Naive thymus-derived CD4-positive, alpha-beta T cell (primary cell): ENCODE measurements at regions not wholly inside any gene's neighbourhood (a gene's known extent, or its start where the extent isn't known, plus 50 kb on each side); places are given as distances from the start of the nearest gene placed in this dataset.

ENCODE experiments used
- ATAC-seq: fragments of 150-1000 bp; cut with Tn5 transposase; 2 replicates; pipeline ENCODE4 v1.10.0; 2021; ENCODE audit warnings: mild to moderate bottlenecking, moderate library complexity
- CTCF ChIA-PET: fragments of 350-600 bp; sonication (Branson Sonifier 250); formaldehyde crosslinking; loops from one replicate; lab custom pipeline; 2021; ENCODE audit warnings: antibody characterized with exemption; lab: Charles Lee
- POLR2A ChIA-PET: fragments of 350-600 bp; sonication (Branson Sonifier 250); formaldehyde crosslinking; loops from one replicate; lab custom pipeline; 2021; ENCODE audit warnings: antibody characterized with exemption, inconsistent platforms; lab: Charles Lee
- DNase-seq, 9 donors: peaks; one replicate each; pipeline versions ENCODE4 v3.0.0 to v3.0.0-alpha.2; 2020 to 2022; ENCODE audit warnings: mixed read lengths in 1 of 9
- H3K27ac ChIP-seq: one replicate; pipeline ENCODE4 v1.7.0; 2013; ENCODE audit warnings: mild to moderate bottlenecking, low read depth, low read length, moderate library complexity
- H3K27me3 ChIP-seq, 2 donors: one replicate each; pipeline ENCODE4 v1.7.0; 2013; ENCODE audit warnings: low read length in 2 of 2, mild to moderate bottlenecking in 2 of 2, moderate library complexity in 2 of 2; ENCODE audit not compliant: control insufficient read depth in 2 of 2, insufficient read depth in 2 of 2
- H3K36me3 ChIP-seq, 3 experiments: 1 replicate in 2 of 3; 2 replicates in 1 of 3; pipeline ENCODE4 v1.7.0; 2013; ENCODE audit warnings: low read length in 3 of 3, mild to moderate bottlenecking in 3 of 3, moderate library complexity in 1 of 3; ENCODE audit not compliant: insufficient read depth in 3 of 3, control insufficient read depth in 2 of 3
- H3K4me1 ChIP-seq, 2 donors: one replicate each; pipeline ENCODE4 v1.7.0; 2013; ENCODE audit warnings: low read length in 2 of 2, mild to moderate bottlenecking in 2 of 2, moderate library complexity in 1 of 2; ENCODE audit not compliant: control insufficient read depth in 2 of 2, insufficient read depth in 2 of 2
- H3K4me3 ChIP-seq: 2 replicates; pipeline ENCODE4 v1.7.0; 2013; ENCODE audit warnings: mild to moderate bottlenecking, low read length
- H3K9me3 ChIP-seq, 3 experiments: 1 replicate in 2 of 3; 2 replicates in 1 of 3; pipeline ENCODE4 v1.7.0; 2013; ENCODE audit warnings: low read length in 3 of 3; ENCODE audit not compliant: control insufficient read depth in 2 of 3
- H3K27ac Mint-ChIP-seq, 9 donors: one replicate each; pipeline ENCODE4 v1.8.0; 2020 to 2022; ENCODE audit warnings: mixed read lengths in 9 of 9, mild to moderate bottlenecking in 8 of 9, moderate library complexity in 5 of 9, inconsistent platforms in 2 of 9
- H3K27me3 Mint-ChIP-seq, 5 donors: one replicate each; pipeline ENCODE4 v1.8.0; 2021 to 2022; ENCODE audit warnings: mixed read lengths in 5 of 5, mild to moderate bottlenecking in 1 of 5
- H3K36me3 Mint-ChIP-seq, 5 donors: one replicate each; pipeline ENCODE4 v1.8.0; 2020 to 2022; ENCODE audit warnings: mixed read lengths in 5 of 5, mild to moderate bottlenecking in 3 of 5, inconsistent platforms in 1 of 5
- H3K4me1 Mint-ChIP-seq, 7 donors: one replicate each; pipeline ENCODE4 v1.8.0; 2020 to 2022; ENCODE audit warnings: mixed read lengths in 7 of 7, mild to moderate bottlenecking in 3 of 7, inconsistent platforms in 1 of 7
- H3K4me3 Mint-ChIP-seq, 10 donors: one replicate each; pipeline ENCODE4 v1.8.0; 2020 to 2022; ENCODE audit warnings: mild to moderate bottlenecking in 10 of 10, mixed read lengths in 10 of 10, moderate library complexity in 6 of 10, inconsistent platforms in 2 of 10
- H3K9me3 Mint-ChIP-seq, 11 donors: one replicate each; pipeline ENCODE4 v1.8.0; 2020 to 2022; ENCODE audit warnings: mixed read lengths in 11 of 11, mild to moderate bottlenecking in 4 of 11, inconsistent platforms in 1 of 11, moderate library complexity in 1 of 11
- intact Hi-C, 2 donors: fragments of 100-400 bp; cut with micrococcal nuclease; formaldehyde crosslinking; loops; one replicate each; pipeline ENCODE4 v1.15.1; 2023

DNA sequence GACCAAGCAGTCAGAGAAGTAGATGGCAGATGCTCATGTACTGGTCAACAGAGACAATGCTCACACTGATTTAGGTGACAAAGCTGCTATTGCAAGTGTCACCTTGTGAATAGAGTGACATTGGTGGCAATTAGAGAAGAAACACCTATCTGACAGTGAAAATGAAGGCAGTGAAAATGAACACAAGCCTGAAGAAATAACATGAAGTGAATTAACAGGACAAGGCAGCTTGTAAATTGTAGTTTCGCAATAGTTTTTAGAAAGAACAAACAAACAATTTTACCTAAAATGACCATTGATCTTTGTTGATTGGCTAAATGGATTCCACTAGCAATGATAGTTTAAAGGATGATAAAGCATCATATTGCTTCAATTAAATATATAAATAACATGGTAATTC lies 1389.5 kb downstream of the PLA2G4A start:
- intact Hi-C loops = no loop called here
- no peaks in the 10 kb centered on the region for H3K36me3 Mint-ChIP-seq
- CTCF ChIA-PET = no interaction called here
- no peak for DNase-seq
- peaks cover 0 to 21% (median 4%) of the 10 kb centered on the region in 11 donors for H3K9me3 Mint-ChIP-seq
- no peaks in the 10 kb centered on the region for H3K4me1 ChIP-seq
- no peaks in the 10 kb centered on the region for H3K9me3 ChIP-seq
- H3K27ac Mint-ChIP-seq = no peak overlapping the region
- H3K27me3 Mint-ChIP-seq = no peaks in the 10 kb centered on the region
- H3K27ac ChIP-seq = no peak overlapping the region
- H3K4me3 ChIP-seq = no peak overlapping the region
- H3K4me3 Mint-ChIP-seq = no peak overlapping the region
- no peak for ATAC-seq
- no peaks in the 10 kb centered on the region for H3K4me1 Mint-ChIP-seq
- H3K27me3 ChIP-seq = no peaks in the 10 kb centered on the region
- H3K36me3 ChIP-seq = no peaks in the 10 kb centered on the region
- POLR2A ChIA-PET = no interaction called here

- H3K36me3 Mint-ChIP-seq = no peaks in the 10 kb centered on the region
Measured at GRCh38 chr1:188220051-188220450, 1391.3 kb downstream of the PLA2G4A start.

DNA sequence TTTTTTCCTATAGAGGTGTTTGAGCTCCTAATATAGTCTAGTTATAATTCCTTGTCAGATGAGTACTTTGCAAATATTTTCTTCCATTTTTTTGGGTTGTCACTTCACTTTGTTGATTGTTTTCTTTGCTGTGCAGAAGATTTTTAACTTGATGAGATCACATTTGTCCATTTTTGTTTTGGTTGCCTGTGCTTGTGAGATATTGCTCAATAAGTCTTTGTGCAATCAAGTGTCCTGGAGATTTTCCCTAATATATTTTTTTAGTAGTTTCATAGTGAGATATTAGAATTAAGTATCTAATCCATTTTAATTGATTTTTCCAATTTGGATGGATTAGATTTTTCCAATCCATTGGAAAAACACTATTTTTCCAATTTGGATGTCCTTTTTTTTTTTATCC lies 1395.5 kb downstream of the PLA2G4A start:
- Mint-ChIP-seq H3K27me3 (no peaks in the 10 kb centered on the region), H3K27ac (no peak overlapping the region), H3K36me3 (no peaks in the 10 kb centered on the region), H3K4me1 (no peaks in the 10 kb centered on the region), H3K4me3 (no peak overlapping the region), H3K9me3 (peaks cover 2 to 32% (median 7%) of the 10 kb centered on the region in 11 donors)
- intact Hi-C loops = no loop called here
- Histone ChIP-seq H3K36me3 (no peaks in the 10 kb centered on the region), H3K4me1 (no peaks in the 10 kb centered on the region), H3K27me3 (no peaks in the 10 kb centered on the region), H3K27ac (no peak overlapping the region), H3K9me3 (no peaks in the 10 kb centered on the region), H3K4me3 (no peak overlapping the region)
- ATAC-seq = no peak
- POLR2A ChIA-PET = no interaction called here
- CTCF ChIA-PET = no interaction called here
- DNase-seq = no peak

More at GRCh38 chr1:188220051-188220450, 1391.3 kb downstream of the PLA2G4A start:
- ChIA-PET POLR2A (no interaction called here), CTCF (no interaction called here)
- Histone ChIP-seq H3K36me3 (no peaks in the 10 kb centered on the region), H3K4me1 (no peaks in the 10 kb centered on the region), H3K27ac (no peak overlapping the region), H3K27me3 (no peaks in the 10 kb centered on the region), H3K9me3 (no peaks in the 10 kb centered on the region), H3K4me3 (no peak overlapping the region)
- no peak for ATAC-seq
- Mint-ChIP-seq H3K4me3 (no peak overlapping the region), H3K27ac (no peak overlapping the region), H3K4me1 (no peaks in the 10 kb centered on the region), H3K27me3 (no peaks in the 10 kb centered on the region), H3K9me3 (peaks cover 0 to 21% (median 6%) of the 10 kb centered on the region in 11 donors)
- intact Hi-C loops = no loop called here
- no peak for DNase-seq

DNA sequence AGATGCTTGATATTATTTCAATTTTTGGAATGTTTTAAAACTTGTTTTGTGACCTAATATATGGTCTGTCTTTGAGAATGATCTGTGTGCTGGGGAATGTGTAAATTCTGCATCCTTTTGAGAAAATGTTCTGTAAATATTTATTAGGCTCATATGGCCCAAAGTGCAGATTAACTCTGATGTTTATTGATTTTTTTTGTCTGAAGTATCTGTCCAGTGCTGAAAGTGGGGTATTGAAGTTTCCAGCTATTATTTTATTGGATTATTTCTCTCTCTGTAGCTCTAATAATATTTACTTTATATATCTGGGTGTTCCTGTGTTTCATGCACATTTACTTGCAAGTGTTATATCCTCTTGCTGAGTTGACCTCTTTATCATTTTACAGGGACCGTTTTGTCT lies 1397.2 kb downstream of the PLA2G4A start:
- intact Hi-C loops = no loop called here
- ATAC-seq (no peak), DNase-seq (no peak)
- CTCF ChIA-PET = no interaction called here
- peaks cover 2 to 32% (median 10%) of the 10 kb centered on the region in 11 donors for H3K9me3 Mint-ChIP-seq
- no peaks in the 10 kb centered on the region for H3K36me3 ChIP-seq
- POLR2A ChIA-PET = no interaction called here
- no peaks in the 10 kb centered on the region for H3K27me3 ChIP-seq
- H3K27ac ChIP-seq = no peak overlapping the region
- H3K4me3 Mint-ChIP-seq = no peak overlapping the region
- no peaks in the 10 kb centered on the region for H3K4me1 ChIP-seq
- no peaks in the 10 kb centered on the region for H3K36me3 Mint-ChIP-seq
- no peak overlapping the region for H3K4me3 ChIP-seq
- H3K27me3 Mint-ChIP-seq = no peaks in the 10 kb centered on the region
- H3K4me1 Mint-ChIP-seq = no peaks in the 10 kb centered on the region
- H3K27ac Mint-ChIP-seq = no peak overlapping the region
- H3K9me3 ChIP-seq = no peaks in the 10 kb centered on the region

DNA sequence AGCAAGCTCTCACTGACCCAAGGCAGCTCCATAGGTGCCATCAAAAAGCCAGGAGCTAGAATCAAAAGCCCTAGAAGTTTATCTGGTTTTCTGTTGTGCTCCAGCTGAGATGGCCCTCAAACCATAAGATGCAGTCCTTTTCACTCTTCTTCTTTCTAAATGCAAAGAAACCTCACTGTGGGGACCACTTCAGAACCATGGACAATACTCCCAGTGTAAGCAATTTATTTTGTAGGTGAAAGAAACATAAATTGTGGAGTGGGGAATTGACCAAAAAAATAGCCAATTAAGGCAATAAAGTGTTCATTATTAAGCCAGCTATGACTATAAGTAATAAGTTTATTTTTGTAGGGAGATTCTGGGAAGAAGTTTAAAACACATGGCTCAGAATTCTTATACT lies 1399.9 kb downstream of the PLA2G4A start:
- H3K4me3 Mint-ChIP-seq = no peak overlapping the region
- H3K27me3 ChIP-seq = no peaks in the 10 kb centered on the region
- DNase-seq = no peak
- no peaks in the 10 kb centered on the region for H3K4me1 Mint-ChIP-seq
- no peak overlapping the region for H3K4me3 ChIP-seq
- H3K27me3 Mint-ChIP-seq = no peaks in the 10 kb centered on the region
- CTCF ChIA-PET = no interaction called here
- no peaks in the 10 kb centered on the region for H3K36me3 Mint-ChIP-seq
- H3K9me3 ChIP-seq = no peaks in the 10 kb centered on the region
- no peak for ATAC-seq
- H3K9me3 Mint-ChIP-seq = peaks cover under 1 to 29% (median 10%) of the 10 kb centered on the region in 11 donors
- intact Hi-C loops = no loop called here
- POLR2A ChIA-PET = no interaction called here
- H3K4me1 ChIP-seq = no peaks in the 10 kb centered on the region
- no peaks in the 10 kb centered on the region for H3K36me3 ChIP-seq
- H3K27ac Mint-ChIP-seq = no peak overlapping the region
- no peak overlapping the region for H3K27ac ChIP-seq

GRCh38 chr1:188237573-188238348 lies 1409.0 kb downstream of the PLA2G4A start:
- Histone ChIP-seq H3K4me3 (no peak overlapping the region), H3K27me3 (no peaks in the 10 kb centered on the region), H3K4me1 (no peaks in the 10 kb centered on the region), H3K9me3 (no peaks in the 10 kb centered on the region), H3K27ac (no peak overlapping the region), H3K36me3 (no peaks in the 10 kb centered on the region)
- POLR2A ChIA-PET = no interaction called here
- no peaks in the 10 kb centered on the region for H3K4me1 Mint-ChIP-seq
- H3K27ac Mint-ChIP-seq = no peak overlapping the region
- no peaks in the 10 kb centered on the region for H3K27me3 Mint-ChIP-seq
- CTCF ChIA-PET = no interaction called here
- ATAC-seq (no peak), DNase-seq (no peak)
- intact Hi-C loops = no loop called here
- H3K9me3 Mint-ChIP-seq = peaks cover 0 to 10% (median 0%) of the 10 kb centered on the region in 11 donors
- H3K36me3 Mint-ChIP-seq = no peaks in the 10 kb centered on the region
- H3K4me3 Mint-ChIP-seq = no peak overlapping the region

DNA sequence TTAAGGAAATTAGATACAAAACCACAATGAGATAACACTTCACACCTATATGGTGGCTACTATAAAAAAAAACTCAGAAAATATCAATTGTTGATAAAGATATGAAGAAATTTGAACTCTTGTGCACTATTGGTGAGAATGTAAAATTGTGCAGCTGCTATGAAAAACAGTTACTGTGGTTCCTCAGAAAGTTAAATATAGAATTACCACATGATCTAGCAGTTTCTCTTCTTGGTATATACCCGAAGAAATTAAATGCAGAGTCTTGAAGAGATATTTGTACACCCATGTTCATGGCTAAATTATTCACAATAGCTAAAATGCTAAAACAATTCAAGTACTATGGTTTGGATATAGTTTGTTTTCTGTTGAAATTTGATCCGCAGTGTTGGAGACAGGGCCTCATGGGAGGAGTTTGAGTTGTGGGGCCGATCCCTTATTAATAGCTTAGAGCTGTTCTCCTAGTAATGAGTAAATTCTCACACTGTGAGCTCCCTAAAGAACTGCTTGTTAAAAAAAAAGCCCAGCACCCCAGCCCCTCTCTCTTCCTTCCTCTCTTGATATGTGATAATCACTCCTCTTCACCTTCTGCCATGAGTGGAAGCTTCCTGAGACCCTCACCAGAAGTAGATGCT lies 1412.1 kb downstream of the PLA2G4A start:
- Mint-ChIP-seq H3K27ac (no peak overlapping the region), H3K36me3 (no peaks in the 10 kb centered on the region)
- CTCF ChIA-PET = no interaction called here

More for the DNA sequence above, 1412.1 kb downstream of the PLA2G4A start:
- H3K4me1 ChIP-seq = no peaks in the 10 kb centered on the region
- no peaks in the 10 kb centered on the region for H3K4me1 Mint-ChIP-seq
- H3K4me3 ChIP-seq = no peak overlapping the region
- DNase-seq (no peak), ATAC-seq (no peak)
- no peaks in the 10 kb centered on the region for H3K9me3 ChIP-seq
- H3K36me3 ChIP-seq = no peaks in the 10 kb centered on the region
- H3K4me3 Mint-ChIP-seq = no peak overlapping the region
- H3K27ac ChIP-seq = no peak overlapping the region
- POLR2A ChIA-PET = no interaction called here
- H3K27me3 ChIP-seq = no peaks in the 10 kb centered on the region
- H3K9me3 Mint-ChIP-seq = peaks cover 0 to 13% (median 0%) of the 10 kb centered on the region in 11 donors
- intact Hi-C loops = no loop called here
- no peaks in the 10 kb centered on the region for H3K27me3 Mint-ChIP-seq
